Glomerular visceral epithelial cell (primary cell): ENCODE measurements at regions not wholly inside any gene's neighbourhood (a gene's known extent, or its start where the extent isn't known, plus 50 kb on each side); places are given as distances from the start of the nearest gene placed in this dataset.
"Not testable (repeated sequence)": the region's sequence is repeated elsewhere in the genome, so short reads cannot be mapped to it uniquely, and the experiment has no call there.

Experiments
- DNase-seq: peaks from one replicate; pipeline ENCODE4 v3.0.0-alpha.2; 2016; ENCODE audit errors: extremely low spot score

DNA sequence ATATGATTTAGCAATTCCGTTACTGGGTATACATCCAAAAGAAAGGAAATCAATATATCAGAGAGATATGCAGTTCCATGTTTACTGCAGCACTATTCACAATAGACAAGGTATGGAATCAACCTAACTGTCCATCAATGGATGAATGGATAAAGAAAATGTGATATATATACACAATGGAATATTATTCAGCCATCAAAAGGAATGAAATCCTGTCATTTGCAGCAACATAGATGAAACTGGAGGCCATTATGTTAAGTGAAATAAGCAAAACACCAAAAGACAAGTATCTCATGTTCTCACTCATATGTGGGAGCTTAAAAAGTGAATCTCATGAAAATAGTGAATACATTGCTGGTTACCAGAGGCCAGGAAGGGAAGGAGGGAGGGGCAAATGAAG is 390.8 kb downstream of the ZFHX3 start:
- no peak for DNase-seq

DNA sequence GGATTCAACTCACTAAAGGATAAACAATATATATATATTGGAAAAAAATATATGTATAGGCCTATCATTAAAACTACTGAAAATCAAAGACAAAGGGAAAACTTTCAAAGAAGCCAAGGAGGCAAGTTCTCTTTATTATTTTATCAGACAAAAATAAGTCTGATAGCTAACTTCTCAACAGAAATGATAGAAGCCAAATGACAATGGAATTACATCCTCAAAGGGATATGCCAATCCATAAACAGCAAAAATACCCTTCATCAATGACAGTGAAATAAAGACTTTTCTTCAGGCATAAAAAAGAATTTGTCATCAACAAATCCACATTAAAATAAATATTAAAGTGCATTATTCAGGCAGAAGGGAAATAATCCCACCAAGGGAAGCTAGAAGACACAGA is 393.4 kb downstream of the ZFHX3 start:
- no peak for DNase-seq

DNA sequence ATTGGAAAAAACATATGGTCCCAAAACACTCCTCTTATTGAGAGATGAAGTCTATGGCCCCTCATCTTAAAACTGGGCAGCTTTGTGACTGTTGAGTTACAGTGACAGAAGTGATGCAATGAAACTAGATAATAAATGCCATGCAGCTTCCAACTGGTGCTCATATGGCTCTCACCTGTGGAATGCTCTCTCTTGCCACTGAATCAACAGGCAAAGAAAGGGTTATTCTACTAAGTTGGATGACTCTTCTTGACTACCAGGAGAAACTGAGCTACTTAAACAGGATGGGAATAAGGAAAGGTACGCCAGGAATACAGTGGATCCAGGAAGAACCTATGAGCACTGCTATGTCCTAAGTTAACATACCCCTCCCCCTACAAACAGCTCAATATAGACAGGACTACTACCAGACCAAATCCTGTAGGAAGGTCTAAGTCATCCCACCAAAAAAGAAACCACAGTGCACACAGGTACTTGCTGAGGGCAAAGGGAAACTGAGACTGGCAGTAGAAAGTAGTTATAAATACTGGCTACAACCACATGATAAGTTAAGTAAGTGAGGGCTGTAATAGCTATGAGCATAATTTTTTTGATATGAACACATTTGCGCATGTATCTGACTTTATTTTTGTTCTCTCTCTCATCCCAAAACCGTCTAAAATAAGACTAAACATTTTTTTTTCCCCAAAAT is 398.5 kb downstream of the ZFHX3 start:
- no peak for DNase-seq

DNA sequence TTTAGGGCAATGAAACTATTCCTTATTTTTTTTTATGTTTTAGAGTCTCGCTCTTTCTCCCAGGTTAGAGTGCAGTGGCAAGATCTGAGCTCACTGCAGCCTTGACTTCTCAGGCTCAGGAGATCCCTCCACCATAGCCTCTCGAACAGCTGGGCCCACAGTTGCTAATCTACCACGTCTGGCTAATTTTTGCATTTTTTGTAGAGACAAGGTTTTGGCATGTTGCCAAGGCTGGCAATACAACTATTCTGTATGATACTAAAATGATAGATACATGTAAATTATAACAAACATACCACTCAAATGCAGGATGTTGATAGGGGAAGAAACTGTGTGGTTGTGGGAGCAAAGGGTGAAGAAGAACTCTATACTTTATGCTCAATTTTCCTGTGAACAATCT is 401.3 kb downstream of the ZFHX3 start:
- DNase-seq = no peak

DNA sequence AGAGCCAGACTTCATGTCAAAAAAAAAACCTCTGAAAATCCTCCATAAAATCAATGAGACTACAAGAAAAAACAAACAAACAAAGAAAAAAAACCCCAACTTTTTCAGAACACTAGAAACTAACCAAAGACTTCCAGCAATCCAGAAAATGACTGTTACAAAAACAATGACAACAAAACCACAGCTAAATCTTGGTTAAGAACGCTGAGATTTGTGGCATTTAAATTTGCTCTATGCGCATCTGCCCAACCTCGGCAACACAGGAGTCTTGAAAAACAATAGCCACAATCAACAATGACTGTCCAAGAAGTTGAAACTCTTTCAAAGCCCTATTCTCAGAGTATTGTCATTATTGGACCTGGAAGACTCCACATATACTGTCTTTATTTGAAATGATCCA is 402.4 kb downstream of the ZFHX3 start:
- DNase-seq = no peak

DNA sequence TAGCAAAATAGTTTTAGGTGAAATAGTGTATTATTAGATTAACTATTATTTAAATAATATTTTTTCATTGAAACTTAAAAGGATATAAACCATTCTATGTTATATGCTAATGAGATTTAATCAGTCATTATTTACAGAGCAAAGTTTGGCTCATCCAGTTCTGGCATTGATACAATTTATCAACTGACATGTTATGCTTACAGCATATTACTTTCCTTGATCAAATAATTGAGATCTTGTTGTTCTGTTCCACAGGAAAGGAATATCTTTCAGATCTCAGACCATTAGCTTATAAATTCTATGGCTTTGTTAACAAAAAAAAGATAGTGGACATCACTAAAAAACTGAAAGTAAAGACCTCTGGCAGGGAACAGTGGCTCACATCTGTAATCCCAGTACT is 403.0 kb downstream of the ZFHX3 start:
- no peak for DNase-seq

DNA sequence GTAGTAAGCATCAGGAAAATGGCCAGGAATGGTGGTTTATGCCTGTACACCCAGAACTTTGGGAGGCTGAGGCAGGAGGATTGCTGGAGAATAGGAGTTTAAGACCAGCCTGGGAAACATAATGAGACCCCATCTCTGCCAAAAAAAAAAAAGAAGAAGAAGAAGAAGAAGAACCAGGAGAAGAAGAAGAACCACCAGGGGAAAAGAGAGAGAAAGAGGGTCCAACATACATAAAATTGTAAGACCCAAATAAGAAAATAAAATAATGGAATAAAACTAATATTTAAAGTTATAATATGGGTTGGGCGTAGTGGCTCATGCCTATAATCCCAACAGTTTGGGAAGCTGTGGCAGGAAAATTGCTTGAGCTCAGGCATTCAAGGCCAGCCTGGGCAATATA is 408.4 kb downstream of the ZFHX3 start:
- DNase-seq = no peak

DNA sequence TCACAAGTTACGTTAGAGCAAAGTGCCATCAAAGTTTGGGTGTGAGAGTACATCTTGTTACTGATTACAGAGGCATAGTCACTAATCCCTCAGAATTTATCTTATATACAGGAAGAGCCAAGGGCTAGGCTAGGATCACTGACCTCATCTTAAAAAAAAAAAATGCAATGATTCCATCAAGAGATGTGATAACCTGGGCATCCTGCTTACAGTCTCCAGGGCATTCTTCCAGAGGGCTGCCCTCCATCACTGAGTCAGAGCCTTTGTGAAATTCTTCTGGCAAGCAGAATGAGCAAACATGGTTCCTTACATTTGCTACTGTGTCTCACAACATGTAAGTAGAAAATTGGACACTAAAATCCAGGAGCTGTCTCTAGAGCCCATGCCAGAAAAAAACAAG is 410.6 kb downstream of the ZFHX3 start:
- peak; percentile 75 for DNase-seq

DNA sequence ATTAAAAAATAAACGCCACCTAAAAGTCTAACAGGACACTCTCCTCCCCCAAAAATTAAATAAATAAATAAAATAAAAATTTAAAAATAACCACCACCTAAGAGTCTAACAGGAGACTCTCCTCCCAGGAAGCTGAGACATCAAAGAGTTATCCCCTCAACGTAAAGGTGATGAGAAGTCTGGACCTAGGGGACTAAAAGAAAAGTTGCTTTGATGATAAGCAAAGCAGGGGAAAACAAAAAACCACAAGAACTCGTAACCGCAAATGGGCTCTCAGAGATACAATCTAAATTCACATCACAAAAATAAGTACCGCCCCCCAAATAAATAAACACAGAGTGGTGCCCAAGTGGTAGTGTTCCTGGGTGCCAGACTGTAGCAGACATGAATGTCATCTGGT is 412.2 kb downstream of the ZFHX3 start:
- DNase-seq = no peak

DNA sequence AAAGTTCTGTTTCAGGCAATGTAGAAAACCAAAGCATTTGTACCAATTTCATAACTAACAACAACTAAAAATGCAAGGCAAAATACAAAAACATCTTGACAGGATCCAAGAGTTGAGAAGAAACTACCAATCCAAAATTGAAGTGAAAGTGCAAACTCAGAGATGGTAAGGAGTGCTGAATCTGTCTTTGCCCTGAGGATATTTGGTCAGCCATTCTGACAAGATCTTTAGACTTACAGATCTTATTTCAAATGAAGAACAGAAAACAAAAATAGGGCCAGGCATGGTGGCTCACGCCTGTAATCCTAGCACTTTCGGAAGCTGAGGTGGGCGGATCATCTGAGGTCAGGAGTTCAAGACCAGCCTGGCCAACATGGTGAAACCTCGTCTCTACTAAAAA is 412.8 kb downstream of the ZFHX3 start:
- DNase-seq = no peak

DNA sequence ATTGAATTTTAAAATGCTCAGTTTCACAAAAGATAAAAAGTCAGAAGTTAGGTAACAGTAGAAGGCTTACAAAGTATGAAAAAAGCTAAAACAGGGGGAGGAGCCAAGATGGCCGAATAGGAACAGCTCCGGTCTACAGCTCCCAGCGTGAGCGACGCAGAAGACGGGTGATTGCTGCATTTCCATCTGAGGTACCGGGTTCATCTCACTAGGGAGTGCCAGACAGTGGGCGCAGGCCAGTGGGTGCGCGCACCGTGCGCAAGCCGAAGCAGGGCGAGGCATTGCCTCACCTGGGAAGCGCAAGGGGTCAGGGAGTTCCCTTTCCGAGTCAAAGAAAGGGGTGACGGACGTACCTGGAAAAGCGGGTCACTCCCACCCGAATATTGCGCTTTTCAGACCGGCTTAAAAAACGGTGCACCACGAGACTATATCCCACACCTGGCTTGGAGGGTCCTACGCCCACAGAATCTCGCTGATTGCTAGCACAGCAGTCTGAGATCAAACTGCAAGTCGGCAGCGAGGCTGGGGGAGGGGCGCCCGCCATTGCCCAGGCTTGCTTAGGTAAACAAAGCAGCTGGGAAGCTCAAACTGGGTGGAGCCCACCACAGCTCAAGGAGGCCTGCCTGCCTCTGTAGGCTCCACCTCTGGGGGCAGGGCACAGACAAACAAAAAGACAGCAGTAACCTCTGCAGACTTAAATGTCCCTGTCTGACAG is 420.6 kb downstream of the ZFHX3 start:
- DNase-seq = not testable (repeated sequence)

DNA sequence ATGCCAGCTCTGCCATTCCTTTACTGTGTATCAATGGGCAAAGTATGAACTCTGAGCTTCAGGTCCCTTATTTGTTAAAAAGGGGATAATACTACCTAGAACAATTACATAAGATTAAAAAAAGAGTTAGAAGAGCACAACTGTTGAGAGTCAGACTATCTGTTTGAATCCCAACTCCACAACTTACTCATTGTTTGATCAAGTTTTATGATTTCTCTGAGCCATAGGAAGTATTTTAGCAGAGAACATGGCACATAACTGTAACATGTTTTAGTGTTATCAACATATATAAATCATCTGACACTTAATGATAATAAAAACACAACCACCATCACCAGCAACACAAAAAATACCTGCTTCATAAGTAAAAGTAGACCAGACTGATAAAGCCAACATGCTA is 421.3 kb downstream of the ZFHX3 start:
- DNase-seq = no peak

DNA sequence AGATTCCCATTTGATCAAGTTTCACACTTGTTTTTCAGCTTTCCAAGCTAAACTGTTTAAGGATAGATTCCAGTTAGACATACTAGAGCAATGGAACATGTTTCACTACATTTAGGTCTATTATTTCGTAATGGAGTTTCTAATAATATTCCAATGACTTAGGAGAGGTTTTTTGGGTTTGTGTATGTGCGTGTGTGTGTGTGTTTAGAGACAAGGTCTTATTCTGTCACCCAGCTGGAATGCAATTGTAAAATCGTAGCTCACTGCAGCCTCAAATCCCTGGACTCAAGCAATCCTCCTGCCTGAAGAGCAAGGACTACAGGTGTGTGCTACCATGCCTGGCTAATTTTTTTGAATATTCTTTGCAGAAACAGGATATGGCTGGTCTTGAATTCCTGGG is 426.3 kb downstream of the ZFHX3 start:
- no peak for DNase-seq

DNA sequence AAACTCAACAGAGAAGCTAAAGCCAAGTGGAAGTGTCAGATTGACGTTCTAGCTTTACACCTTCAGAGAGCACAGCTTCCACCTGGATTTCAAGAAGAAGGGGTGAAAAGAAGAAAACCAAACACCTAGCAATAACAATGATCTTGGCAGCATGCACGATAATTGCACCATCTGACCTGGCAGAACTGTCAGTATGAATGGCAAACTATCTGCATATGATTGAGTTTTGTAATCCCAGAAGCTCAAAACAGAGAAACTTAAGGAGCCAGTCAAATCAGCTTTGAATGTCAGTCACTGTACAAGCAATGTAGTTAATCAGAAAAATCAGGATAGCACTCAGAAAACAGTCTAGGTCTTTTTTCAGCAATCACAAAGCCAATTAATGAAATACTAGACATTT is 427.1 kb downstream of the ZFHX3 start:
- DNase-seq = no peak

DNA sequence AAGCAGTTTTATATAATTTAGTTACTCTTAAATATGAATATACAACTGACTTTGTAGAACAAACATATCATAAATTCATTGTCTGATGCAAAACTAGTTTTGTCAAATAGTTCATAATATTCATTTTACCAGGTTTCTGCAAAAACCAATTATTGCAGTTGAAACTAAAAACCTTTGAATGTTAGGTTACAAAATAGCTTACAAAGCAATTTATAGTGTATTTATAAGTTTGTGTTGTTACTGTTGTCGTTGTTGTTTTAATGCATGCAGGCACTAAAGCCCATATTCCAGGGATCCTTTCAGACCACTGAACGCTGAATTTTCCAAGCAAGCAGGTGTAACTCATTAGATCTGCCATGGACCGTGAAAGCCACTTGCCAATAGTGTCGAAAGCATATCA is 427.6 kb downstream of the ZFHX3 start:
- no peak for DNase-seq

DNA sequence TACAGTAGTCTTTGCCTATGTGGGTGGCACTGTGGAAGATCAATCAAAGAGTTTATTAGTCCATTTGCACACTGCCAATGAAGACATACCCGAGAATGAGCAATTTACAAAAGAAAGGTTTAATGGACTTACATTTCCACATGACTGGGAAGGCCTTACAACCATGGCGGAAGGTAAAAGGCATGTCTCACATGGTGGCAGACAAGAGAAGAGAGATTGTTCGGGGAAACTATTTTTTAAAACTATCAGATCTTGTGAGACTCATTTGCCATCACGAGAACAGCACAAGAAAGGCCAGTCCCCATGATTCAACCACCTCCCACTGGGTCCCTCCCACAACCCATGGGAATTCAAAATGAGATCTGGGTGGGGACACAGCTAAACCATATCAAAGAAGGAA is 432.1 kb downstream of the ZFHX3 start:
- DNase-seq = no peak

DNA sequence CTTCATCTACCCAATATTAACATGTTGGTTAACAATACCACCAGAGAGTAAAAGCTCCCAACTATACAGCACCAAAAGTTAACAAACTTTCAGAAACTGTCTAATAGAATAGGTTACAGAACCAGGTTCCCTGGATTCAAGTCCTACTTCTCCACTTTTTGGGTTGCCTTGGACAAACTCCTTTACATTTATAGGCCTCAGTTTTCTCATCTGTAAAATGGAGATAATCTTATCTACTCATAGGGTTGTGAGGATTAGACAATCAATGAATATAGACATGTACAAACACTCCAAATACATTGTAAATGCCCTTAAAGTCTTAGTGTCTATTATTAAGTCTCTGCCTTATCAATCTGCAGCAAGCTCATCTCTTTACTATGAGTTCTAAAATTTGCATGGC is 435.2 kb downstream of the ZFHX3 start:
- DNase-seq = no peak

DNA sequence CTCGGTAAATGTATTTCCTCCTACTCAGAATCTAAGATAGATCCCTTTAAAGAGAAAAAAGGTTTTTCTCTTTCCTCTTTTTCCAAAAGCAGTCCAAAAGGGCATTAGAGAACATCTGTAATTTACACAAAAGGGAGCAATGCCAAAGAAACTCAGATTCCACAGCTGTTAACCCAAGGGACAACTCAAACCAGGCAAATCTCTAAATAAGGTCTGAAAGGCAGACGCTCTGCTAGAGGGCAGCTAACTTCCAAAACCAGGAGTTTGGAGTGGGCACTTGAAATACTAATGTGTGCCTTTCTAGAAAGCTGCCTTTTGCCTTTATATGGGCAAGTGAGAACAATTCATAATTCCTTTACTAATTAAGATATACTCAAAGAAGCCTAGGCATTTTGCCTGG is 435.7 kb downstream of the ZFHX3 start:
- DNase-seq = no peak

DNA sequence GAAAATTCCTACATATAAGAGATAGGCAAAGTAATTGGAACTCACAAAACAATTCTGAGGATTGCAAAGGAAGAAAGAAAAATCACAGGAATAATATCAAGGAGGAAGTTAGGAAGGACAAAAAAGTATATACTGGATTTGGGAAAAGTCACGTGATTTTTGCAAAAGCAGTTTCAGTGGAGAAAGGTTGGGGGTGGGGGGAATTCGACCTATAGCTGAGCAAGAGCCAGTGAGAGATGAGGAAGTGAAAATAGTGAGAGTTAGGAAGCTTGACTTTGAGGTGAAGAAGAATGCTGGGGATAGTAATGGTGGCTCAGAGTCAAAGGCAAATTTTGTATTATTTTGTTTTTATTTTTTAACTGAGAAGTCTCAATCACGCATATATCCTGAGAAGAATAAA is 438.0 kb upstream of the PMFBP1 start:
- DNase-seq = no peak

DNA sequence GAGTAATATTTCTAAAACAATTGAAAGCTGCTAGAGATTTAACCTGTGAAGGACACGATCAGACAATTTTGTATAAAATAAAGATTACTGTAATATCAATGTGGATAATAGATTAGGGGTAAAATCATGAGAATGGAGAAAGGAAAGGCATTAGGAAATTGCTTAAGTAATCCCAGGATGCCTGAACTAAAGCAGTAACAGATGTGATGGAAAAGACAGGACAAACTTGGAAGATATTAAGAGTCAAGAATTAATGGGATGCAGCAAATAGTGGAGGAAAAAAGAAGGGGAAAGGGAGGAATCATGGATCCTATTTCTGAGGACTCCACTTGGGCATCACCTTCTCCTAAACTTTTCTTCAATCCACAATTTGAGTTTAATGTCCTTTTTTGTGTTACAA is 437.1 kb upstream of the PMFBP1 start:
- no peak for DNase-seq

DNA sequence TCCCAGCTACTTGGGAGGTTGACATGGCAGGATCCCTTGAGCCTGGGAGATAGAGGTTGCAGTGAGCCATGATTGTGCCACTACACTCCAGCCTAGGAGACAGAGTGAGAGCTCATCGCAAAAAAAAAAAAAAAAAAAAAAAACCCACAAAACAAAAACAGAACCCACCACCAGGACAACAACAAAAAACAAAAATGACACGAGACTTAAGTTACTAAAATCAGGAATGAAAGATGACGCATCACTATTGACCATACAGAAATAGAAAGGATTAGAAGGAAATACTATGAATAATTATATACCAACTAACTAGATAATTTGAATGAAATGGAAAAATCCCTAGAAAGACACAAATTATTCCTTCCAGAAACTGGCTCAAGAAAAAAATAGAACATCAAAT is 432.4 kb upstream of the PMFBP1 start:
- DNase-seq = no peak

DNA sequence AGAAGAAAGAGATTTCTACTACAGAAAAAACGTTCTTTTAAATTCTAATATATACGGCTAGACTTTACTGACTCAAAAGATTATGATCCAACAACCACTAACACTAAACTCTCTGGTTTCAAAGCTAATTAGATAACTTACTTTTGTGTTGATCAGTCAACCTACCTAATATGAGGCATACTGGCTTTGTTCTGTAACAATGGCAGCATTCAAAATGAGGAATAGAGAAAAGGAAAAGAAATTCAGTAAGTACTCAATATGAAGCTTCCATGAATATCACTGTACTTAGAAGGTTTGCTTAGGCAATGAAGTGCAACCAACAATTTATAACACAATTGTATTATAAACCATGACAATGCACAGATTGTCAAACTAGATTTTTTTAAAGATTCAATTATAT is 430.5 kb upstream of the PMFBP1 start:
- no peak for DNase-seq

DNA sequence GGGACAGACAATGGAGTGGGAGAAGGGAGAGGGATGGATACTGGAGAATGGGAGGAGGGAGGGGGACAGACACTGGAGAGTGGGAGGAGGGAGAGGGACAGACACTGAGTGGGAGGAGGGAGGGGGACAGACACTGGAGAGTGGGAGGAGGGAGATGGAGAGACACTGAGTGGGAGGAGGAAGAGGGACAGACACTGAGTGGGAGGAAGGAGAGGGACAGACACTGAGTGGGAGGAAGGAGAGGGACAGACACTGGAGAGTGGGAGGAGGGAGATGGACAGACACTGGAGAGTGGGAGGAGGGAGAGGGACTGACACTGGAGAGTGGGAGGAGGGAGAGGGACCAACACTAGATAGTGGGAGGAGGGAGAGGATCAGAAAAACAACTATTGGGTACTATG is 426.7 kb upstream of the PMFBP1 start:
- no peak for DNase-seq

DNA sequence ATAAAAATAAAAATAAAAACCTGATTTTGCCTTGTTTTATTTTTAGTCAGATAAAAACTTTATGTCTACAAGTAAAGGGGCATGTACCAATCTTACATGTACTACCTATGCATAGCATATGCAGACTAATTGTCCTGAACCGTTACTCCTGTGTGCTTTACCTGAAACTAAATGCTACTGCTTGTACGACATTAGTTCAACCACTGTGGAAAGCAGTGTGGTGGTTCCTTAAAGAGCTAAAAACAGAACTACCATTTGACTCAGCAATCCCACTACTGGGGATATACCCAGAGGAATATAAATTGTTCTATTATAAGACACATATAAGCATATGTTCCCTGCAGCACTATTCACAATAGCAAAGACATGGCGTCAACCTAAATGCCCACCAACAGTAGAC is 426.0 kb upstream of the PMFBP1 start:
- DNase-seq = no peak
